GM12872 (cell line): ENCODE measurements at regions not wholly inside any gene's neighbourhood (a gene's known extent, or its start where the extent isn't known, plus 50 kb on each side); places are given as distances from the start of the nearest gene placed in this dataset.

ENCODE experiments used
- TF ChIP-seq, protein P1 (sequence below): IDR thresholded peaks from 3 replicates; pipeline ENCODE4 v1.5.1; 2011; ENCODE audit warnings: low read depth, mild to moderate bottlenecking, low read length, moderate library complexity; ENCODE audit not compliant: insufficient read depth

GRCh38 chr4:165677081-165677480 lies 196.0 kb upstream of the TLL1 start:
- TF ChIP-seq, protein P1, sequence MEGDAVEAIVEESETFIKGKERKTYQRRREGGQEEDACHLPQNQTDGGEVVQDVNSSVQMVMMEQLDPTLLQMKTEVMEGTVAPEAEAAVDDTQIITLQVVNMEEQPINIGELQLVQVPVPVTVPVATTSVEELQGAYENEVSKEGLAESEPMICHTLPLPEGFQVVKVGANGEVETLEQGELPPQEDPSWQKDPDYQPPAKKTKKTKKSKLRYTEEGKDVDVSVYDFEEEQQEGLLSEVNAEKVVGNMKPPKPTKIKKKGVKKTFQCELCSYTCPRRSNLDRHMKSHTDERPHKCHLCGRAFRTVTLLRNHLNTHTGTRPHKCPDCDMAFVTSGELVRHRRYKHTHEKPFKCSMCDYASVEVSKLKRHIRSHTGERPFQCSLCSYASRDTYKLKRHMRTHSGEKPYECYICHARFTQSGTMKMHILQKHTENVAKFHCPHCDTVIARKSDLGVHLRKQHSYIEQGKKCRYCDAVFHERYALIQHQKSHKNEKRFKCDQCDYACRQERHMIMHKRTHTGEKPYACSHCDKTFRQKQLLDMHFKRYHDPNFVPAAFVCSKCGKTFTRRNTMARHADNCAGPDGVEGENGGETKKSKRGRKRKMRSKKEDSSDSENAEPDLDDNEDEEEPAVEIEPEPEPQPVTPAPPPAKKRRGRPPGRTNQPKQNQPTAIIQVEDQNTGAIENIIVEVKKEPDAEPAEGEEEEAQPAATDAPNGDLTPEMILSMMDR: no peak

DNA sequence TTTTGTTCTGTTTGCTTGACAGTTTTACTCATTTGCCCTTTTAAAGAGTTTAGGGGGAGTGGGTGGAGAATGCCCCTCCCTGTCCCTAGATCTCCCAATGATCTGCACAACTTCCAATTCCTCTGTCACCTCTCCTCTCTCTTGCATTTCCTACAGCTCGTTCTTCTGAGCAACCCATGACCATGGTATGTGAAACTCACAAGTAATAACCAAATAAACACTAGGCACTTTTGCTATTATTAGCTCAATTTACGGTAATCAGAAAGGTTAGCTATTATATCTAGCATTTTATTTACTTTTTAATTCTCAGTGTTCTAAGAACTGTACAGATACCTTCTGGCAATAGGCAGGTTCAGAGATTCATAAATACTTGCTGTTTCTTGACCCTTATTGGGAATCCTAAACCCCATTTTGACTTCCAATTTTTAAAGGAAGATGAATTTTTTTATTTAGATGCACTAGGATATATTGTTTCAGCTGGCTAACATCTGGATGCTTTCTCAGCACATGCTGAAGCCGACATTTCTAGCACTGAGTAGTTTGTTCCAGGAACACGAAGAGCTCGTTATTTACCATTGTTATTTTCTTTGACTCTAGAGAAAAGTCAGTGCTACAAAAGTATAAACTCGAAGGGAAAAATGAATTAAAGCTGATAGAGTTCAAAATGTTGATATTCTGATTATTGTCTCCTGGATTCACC lies 194.7 kb upstream of the TLL1 start:
- TF ChIP-seq, protein P1: no peak

DNA sequence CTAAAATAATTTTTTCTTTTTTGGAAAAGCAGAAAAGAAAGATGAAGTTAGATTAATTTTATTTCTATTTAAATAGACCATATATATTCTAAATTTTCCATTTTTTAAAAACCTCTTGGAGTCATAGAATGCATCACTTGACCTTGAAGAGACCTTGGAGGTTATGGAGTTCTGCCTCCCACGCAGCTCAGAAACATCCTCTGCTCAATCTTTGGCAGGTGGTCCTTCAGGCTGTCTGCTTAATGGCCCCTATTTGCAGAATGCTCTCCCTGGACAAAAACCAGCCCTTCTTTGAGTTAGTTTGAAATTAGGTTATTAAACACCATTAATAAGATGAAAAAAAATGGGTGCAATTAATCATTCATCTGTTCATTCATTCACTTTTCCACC lies 194.1 kb upstream of the TLL1 start:
- TF ChIP-seq, protein P1: no peak

GRCh38 chr4:165680821-165681220 lies 192.2 kb upstream of the TLL1 start:
- TF ChIP-seq, protein P1: no peak

GRCh38 chr4:165682611-165683010 lies 190.4 kb upstream of the TLL1 start:
- TF ChIP-seq, protein P1: no peak

- TF ChIP-seq, protein P1: no peak
Measured at GRCh38 chr4:165684177-165684805, 188.7 kb upstream of the TLL1 start.

DNA sequence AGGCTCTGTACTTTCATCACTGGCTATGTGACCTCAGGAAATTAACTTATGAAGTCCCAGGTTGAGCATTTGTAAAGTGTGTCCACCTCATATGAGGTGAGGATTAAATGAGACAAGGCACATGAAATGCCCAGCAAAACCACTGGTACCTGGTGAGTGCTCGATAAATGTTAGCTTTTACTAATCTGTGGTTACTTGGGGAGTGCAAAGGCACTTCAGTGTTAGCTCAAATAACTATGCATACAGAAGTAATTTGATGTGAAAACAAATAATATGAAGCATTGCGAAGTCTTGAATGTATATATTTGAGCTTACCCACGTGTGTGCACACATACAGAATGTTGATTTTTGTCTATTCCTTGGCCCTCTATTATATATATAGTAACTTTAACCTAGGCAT lies 186.3 kb upstream of the TLL1 start:
- TF ChIP-seq, protein P1: no peak
